HG02981 (cell line): ENCODE measurements at regions not wholly inside any gene's neighbourhood (a gene's known extent, or its start where the extent isn't known, plus 50 kb on each side); places are given as distances from the start of the nearest gene placed in this dataset.

Source experiments
- ATAC-seq: cut with Tn5 transposase; IDR thresholded peaks from one replicate; pipeline ENCODE4 v1.9.1; 2021; ENCODE audit warnings: mild to moderate bottlenecking, moderate library complexity; ENCODE audit not compliant: unreplicated experiment

- ATAC-seq, result no peak
These were observed 132.4 kb downstream of the NUAK1 start for GRCh38 chr12:106006382-106006781.

GRCh38 chr12:106006940-106007339, 131.8 kb downstream of the NUAK1 start:
- ATAC-seq, result no peak

GRCh38 chr12:106010741-106011140, 128.0 kb downstream of the NUAK1 start:
- no peak for ATAC-seq
